ENCODE measurements at regions not wholly inside any gene's neighbourhood (a gene's known extent, or its start where the extent isn't known, plus 50 kb on each side); places are given as distances from the start of the nearest gene placed in this dataset.

DNA sequence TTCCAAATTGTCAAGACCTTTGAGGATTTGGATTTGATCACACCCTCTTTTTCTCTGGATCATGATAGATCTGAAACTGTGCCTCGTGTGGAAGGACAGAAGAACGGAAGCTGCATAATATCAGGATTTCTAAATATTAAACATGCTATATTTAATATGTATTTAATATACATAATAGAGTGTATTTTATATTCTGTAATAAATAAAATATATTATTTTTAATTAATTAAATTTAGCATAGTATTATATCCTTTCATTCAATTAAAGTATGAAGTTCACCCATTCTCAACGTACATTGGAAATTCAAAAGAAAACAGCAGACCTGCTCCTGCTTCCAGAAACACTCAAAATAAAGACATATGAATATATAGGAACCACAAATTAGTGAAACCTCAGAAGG, 70.6 kb upstream of the GLIS3 start:
- no peaks in the 10 kb centered on the region for H3K27me3 ChIP-seq (ENCODE audit: control insufficient read depth, insufficient read depth, low read length)
- FAIRE-seq (no peak), DNase-seq (ENCODE audit: low read depth) (no peak)
- no peak overlapping the region for H3K4me3 ChIP-seq (ENCODE audit: low read depth, low read length)
- no peaks in the 10 kb centered on the region for H3K36me3 ChIP-seq (ENCODE audit: control insufficient read depth, insufficient read depth, low read length)
- TF ChIP-seq, protein P1, sequence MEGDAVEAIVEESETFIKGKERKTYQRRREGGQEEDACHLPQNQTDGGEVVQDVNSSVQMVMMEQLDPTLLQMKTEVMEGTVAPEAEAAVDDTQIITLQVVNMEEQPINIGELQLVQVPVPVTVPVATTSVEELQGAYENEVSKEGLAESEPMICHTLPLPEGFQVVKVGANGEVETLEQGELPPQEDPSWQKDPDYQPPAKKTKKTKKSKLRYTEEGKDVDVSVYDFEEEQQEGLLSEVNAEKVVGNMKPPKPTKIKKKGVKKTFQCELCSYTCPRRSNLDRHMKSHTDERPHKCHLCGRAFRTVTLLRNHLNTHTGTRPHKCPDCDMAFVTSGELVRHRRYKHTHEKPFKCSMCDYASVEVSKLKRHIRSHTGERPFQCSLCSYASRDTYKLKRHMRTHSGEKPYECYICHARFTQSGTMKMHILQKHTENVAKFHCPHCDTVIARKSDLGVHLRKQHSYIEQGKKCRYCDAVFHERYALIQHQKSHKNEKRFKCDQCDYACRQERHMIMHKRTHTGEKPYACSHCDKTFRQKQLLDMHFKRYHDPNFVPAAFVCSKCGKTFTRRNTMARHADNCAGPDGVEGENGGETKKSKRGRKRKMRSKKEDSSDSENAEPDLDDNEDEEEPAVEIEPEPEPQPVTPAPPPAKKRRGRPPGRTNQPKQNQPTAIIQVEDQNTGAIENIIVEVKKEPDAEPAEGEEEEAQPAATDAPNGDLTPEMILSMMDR (IDR thresholded peaks at IDR 0.05; ENCODE audit: insufficient read depth, low read length, severe bottlenecking): no peak

GRCh38 chr9:4366591-4367330, 66.9 kb upstream of the GLIS3 start:
- TF ChIP-seq, protein P1 (IDR thresholded peaks at IDR 0.05; ENCODE audit: insufficient read depth, low read length, severe bottlenecking): peak; percentile 90
- peak; percentile 44 for DNase-seq (ENCODE audit: low read depth)
- H3K4me3 ChIP-seq (ENCODE audit: low read depth, low read length): no peak overlapping the region
- H3K27me3 ChIP-seq (ENCODE audit: control insufficient read depth, insufficient read depth, low read length): no peaks in the 10 kb centered on the region
- no peaks in the 10 kb centered on the region for H3K36me3 ChIP-seq (ENCODE audit: control insufficient read depth, insufficient read depth, low read length)
- FAIRE-seq: peak; percentile 92

- FAIRE-seq (no peak), DNase-seq (ENCODE audit: low read depth) (no peak)
- Histone ChIP-seq H3K4me3 (ENCODE audit: low read depth, low read length) (no peak overlapping the region), H3K27me3 (ENCODE audit: control insufficient read depth, insufficient read depth, low read length) (no peaks in the 10 kb centered on the region), H3K36me3 (ENCODE audit: control insufficient read depth, insufficient read depth, low read length) (no peaks in the 10 kb centered on the region)
- TF ChIP-seq, protein P1 (IDR thresholded peaks at IDR 0.05; ENCODE audit: insufficient read depth, low read length, severe bottlenecking): no peak
Measured at GRCh38 chr9:4365055-4365454, 65.2 kb upstream of the GLIS3 start.

DNA sequence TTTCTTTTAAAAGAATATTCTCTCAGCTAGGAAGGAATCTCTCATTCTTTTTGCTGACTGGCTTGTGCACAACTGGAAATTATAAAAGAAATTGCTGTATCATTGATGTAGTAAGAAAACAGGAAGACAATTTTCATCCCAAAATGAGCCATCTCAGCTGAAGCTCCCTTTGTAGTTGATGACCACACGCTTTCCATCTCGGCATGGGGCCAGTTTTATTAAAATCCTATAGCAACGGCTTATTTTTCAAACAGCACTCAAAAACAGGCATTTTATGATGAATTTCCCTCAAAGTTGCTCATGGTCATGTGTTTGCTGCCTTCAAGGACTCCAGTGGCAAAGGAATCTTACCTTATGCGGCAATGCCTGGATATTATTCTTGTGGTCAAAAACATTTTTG, 62.4 kb upstream of the GLIS3 start:
- TF ChIP-seq, protein P1 (IDR thresholded peaks at IDR 0.05; ENCODE audit: insufficient read depth, low read length, severe bottlenecking): no peak
- H3K36me3 ChIP-seq (ENCODE audit: control insufficient read depth, insufficient read depth, low read length): no peaks in the 10 kb centered on the region
- no peak overlapping the region for H3K4me3 ChIP-seq (ENCODE audit: low read depth, low read length)
- DNase-seq (ENCODE audit: low read depth): no peak
- FAIRE-seq: no peak
- H3K27me3 ChIP-seq (ENCODE audit: control insufficient read depth, insufficient read depth, low read length): no peaks in the 10 kb centered on the region

DNA sequence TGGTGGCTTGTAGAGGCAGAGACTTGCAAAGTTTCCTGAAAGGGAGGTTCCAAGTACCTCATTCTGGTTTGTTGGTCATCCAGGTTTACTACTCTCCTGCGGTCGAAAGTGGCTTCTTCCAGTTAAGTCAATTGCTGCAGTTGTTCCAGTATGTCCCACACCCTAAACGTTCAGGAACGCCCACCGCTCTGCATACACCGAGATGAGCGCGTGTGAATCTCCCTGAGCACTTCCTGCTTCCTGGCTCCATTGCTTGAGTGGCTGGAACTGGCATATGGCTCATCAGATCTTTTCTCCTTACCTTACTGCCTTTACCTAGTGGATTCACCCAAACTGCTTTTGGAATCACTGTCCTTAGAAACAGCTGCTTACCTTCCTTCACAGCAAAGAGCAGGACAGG, 59.1 kb upstream of the GLIS3 start:
- Histone ChIP-seq H3K4me3 (ENCODE audit: low read depth, low read length) (no peak overlapping the region), H3K36me3 (ENCODE audit: control insufficient read depth, insufficient read depth, low read length) (no peaks in the 10 kb centered on the region), H3K27me3 (ENCODE audit: control insufficient read depth, insufficient read depth, low read length) (no peaks in the 10 kb centered on the region)
- FAIRE-seq (no peak), DNase-seq (ENCODE audit: low read depth) (no peak)
- TF ChIP-seq, protein P1 (IDR thresholded peaks at IDR 0.05; ENCODE audit: insufficient read depth, low read length, severe bottlenecking): no peak

DNA sequence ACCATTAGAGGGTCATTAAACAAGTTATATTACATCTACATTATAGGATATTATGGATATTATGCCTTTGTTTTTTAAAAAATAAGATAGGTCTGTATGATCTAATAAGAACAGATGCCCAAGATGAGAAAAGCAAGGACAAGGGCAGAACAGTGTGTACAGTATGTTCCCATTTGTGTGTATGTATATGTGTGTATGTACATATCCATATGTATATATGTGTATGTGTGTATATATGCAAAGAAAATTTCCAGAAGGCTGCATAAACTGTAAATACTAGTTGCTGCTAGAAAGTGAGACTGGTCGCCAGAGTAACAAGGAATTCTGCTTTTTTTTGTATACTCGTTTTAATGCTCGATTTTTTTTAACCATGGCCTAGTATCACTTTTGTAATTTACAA, 58.1 kb upstream of the GLIS3 start:
- Histone ChIP-seq H3K27me3 (ENCODE audit: control insufficient read depth, insufficient read depth, low read length) (no peaks in the 10 kb centered on the region), H3K4me3 (ENCODE audit: low read depth, low read length) (no peak overlapping the region), H3K36me3 (ENCODE audit: control insufficient read depth, insufficient read depth, low read length) (no peaks in the 10 kb centered on the region)
- FAIRE-seq (no peak), DNase-seq (ENCODE audit: low read depth) (no peak)
- TF ChIP-seq, protein P1 (IDR thresholded peaks at IDR 0.05; ENCODE audit: insufficient read depth, low read length, severe bottlenecking): no peak

All from bronchial epithelial cell (primary cell).